ENCODE measurements at regions not wholly inside any gene's neighbourhood (a gene's known extent, or its start where the extent isn't known, plus 50 kb on each side); places are given as distances from the start of the nearest gene placed in this dataset.

GRCh38 chr12:78396538-78396937 is 468.0 kb upstream of the SYT1 start:
- no peak overlapping the region for H3K4me3 ChIP-seq (replicated peaks; ENCODE audit: low read depth, low read length)
- DNase-seq (ENCODE audit: extremely low read depth, low read depth): no peak
- no peak for TF ChIP-seq CTCF (IDR thresholded peaks at IDR 0.05; ENCODE audit: low read depth, low read length, missing control alignments)

- DNase-seq (ENCODE audit: extremely low read depth, low read depth): no peak
- no peak overlapping the region for H3K4me3 ChIP-seq (replicated peaks; ENCODE audit: low read depth, low read length)
- no peak for TF ChIP-seq CTCF (IDR thresholded peaks at IDR 0.05; ENCODE audit: low read depth, low read length, missing control alignments)
Observed at GRCh38 chr12:78398750-78399149, 465.8 kb upstream of the SYT1 start.

- DNase-seq (ENCODE audit: extremely low read depth, low read depth): no peak
- H3K4me3 ChIP-seq (replicated peaks; ENCODE audit: low read depth, low read length): no peak overlapping the region
- TF ChIP-seq CTCF (IDR thresholded peaks at IDR 0.05; ENCODE audit: low read depth, low read length, missing control alignments): no peak
Observed at GRCh38 chr12:78402366-78403134, 462.0 kb upstream of the SYT1 start.

- TF ChIP-seq CTCF (IDR thresholded peaks at IDR 0.05; ENCODE audit: low read depth, low read length, missing control alignments): no peak
- no peak overlapping the region for H3K4me3 ChIP-seq (replicated peaks; ENCODE audit: low read depth, low read length)
- peak; percentile 16 for DNase-seq (ENCODE audit: extremely low read depth, low read depth)
Observed at GRCh38 chr12:78403136-78403535, 461.4 kb upstream of the SYT1 start.

GRCh38 chr12:78403681-78404080 is 460.9 kb upstream of the SYT1 start:
- DNase-seq (ENCODE audit: extremely low read depth, low read depth): no peak

GRCh38 chr12:78406213-78406612 is 458.4 kb upstream of the SYT1 start:
- no peak for TF ChIP-seq CTCF (IDR thresholded peaks at IDR 0.05; ENCODE audit: low read depth, low read length, missing control alignments)
- H3K4me3 ChIP-seq (replicated peaks; ENCODE audit: low read depth, low read length): no peak overlapping the region
- no peak for DNase-seq (ENCODE audit: extremely low read depth, low read depth)

More at GRCh38 chr12:78403681-78404080, 460.9 kb upstream of the SYT1 start:
- TF ChIP-seq CTCF (IDR thresholded peaks at IDR 0.05; ENCODE audit: low read depth, low read length, missing control alignments): no peak
- no peak overlapping the region for H3K4me3 ChIP-seq (replicated peaks; ENCODE audit: low read depth, low read length)

GRCh38 chr12:78406828-78407227 is 457.7 kb upstream of the SYT1 start:
- no peak for DNase-seq (ENCODE audit: extremely low read depth, low read depth)
- no peak for TF ChIP-seq CTCF (IDR thresholded peaks at IDR 0.05; ENCODE audit: low read depth, low read length, missing control alignments)
- no peak overlapping the region for H3K4me3 ChIP-seq (replicated peaks; ENCODE audit: low read depth, low read length)

All from HFF-Myc (cell line).